ENCODE measurements at regions not wholly inside any gene's neighbourhood (a gene's known extent, or its start where the extent isn't known, plus 50 kb on each side); places are given as distances from the start of the nearest gene placed in this dataset.

GRCh38 chr13:80945328-80945727, 604.4 kb upstream of the SPRY2 start:
- BruUV-seq (replicated peaks): no TSS peak
- no peak overlapping the region for H4K8ac ChIP-seq (ENCODE audit: low read depth in 2 of 2, low read length in 2 of 2)
- ATAC-seq (ENCODE audit: low read depth) (no peak), DNase-seq (no peak)
- no peak overlapping the region for H3K4me2 ChIP-seq (ENCODE audit: low read depth, low read length)
- no peak overlapping the region for H2AFZ ChIP-seq (replicated peaks; ENCODE audit: low read length, poor library complexity)
- no peak overlapping the region for H4K5ac ChIP-seq (ENCODE audit: low read depth, low read length)
- no peaks in the 10 kb centered on the region for H3K9me3 ChIP-seq (ENCODE audit: control insufficient read depth, insufficient read depth, low read length)
- no peak overlapping the region for H3K4ac ChIP-seq (ENCODE audit: low read depth, low read length)
- no peak overlapping the region for H3K4me3 ChIP-seq (ENCODE audit: insufficient read depth, low read depth, low read length)
- no peak overlapping the region for H3K18ac ChIP-seq (ENCODE audit: low read depth, low read length)
- WGBS, 2 experiments (ENCODE audit: extremely low coverage in 2 of 2, insufficient read length in 1 of 2): no CpG with 5 or more reads among the region's 3 CpGs
- no peaks in the 10 kb centered on the region for H3K4me1 ChIP-seq (ENCODE audit: control insufficient read depth, insufficient read depth, low read length)
- no peak overlapping the region for H3K56ac ChIP-seq (ENCODE audit: extremely low read depth, insufficient read depth, low read length)
- ChIA-PET CTCF (no interaction called here), POLR2A (ENCODE audit: unreplicated experiment) (no interaction called here)
- no peak overlapping the region for H3K27ac ChIP-seq (ENCODE audit: insufficient read depth, low read length)
- no peaks in the 10 kb centered on the region for H3K36me3 ChIP-seq (ENCODE audit: control insufficient read depth, insufficient read depth, low read length)
- no peak overlapping the region for H2AK5ac ChIP-seq (ENCODE audit: low read depth, low read length)
- no peak overlapping the region for H2BK120ac ChIP-seq (ENCODE audit: low read depth, low read length)
- dilution Hi-C loops (cut with HindIII; ENCODE audit: low sequenced_read_pairs, unreplicated experiment) (no loop called here), in situ Hi-C loops (cut with MboI; ENCODE audit: low sequenced_read_pairs) (no loop called here), intact Hi-C loops (cut with micrococcal nuclease) (no loop called here)
- H2BK15ac ChIP-seq (ENCODE audit: low read depth, low read length): no peak overlapping the region
- no peaks in the 10 kb centered on the region for H3K79me1 ChIP-seq (ENCODE audit: low read depth in 1 of 2, low read length in 2 of 2)
- no peaks in the 10 kb centered on the region for H4K20me1 ChIP-seq (ENCODE audit: insufficient read depth, low read length)
- no peak overlapping the region for H3K9ac ChIP-seq (ENCODE audit: low read depth, low read length)
- no peaks in the 10 kb centered on the region for H3K9me1 ChIP-seq (ENCODE audit: insufficient read depth, low read length)
- no peaks in the 10 kb centered on the region for H3K27me3 ChIP-seq (ENCODE audit: control insufficient read depth, insufficient read depth, low read length)
- H2AK9ac ChIP-seq (replicated peaks; ENCODE audit: low read depth, low read length, poor library complexity): no peak overlapping the region
- H2BK20ac ChIP-seq (ENCODE audit: low read depth, low read length): no peak overlapping the region
- H4K91ac ChIP-seq (ENCODE audit: insufficient read depth, low read depth, low read length): no peak overlapping the region
- no peak overlapping the region for H2BK5ac ChIP-seq (ENCODE audit: low read depth, low read length, poor library complexity, severe bottlenecking)
- H3K14ac ChIP-seq (replicated peaks; ENCODE audit: low read depth, low read length): no peak overlapping the region
- TF ChIP-seq CHD1 (IDR thresholded peaks at IDR 0.05; ENCODE audit: low read depth, low read length) (no peak), BHLHE40 (IDR thresholded peaks at IDR 0.05; ENCODE audit: low read depth, low read length) (no peak), ELK1 (IDR thresholded peaks at IDR 0.05; ENCODE audit: borderline replicate concordance, low read depth, low read length) (no peak), SMC3 (IDR thresholded peaks at IDR 0.05; ENCODE audit: low read depth, low read length) (no peak), CEBPB (IDR thresholded peaks at IDR 0.05; ENCODE audit: low read depth, low read length) (no peak), MXI1 (IDR thresholded peaks at IDR 0.05; ENCODE audit: borderline replicate concordance, low read depth, low read length) (no peak), FOS (IDR thresholded peaks at IDR 0.05; ENCODE audit: low read depth, low read length) (no peak), POLR2A (IDR thresholded peaks at IDR 0.05; ENCODE audit: low read depth, low read length) (no peak), RCOR1 (IDR thresholded peaks at IDR 0.05; ENCODE audit: insufficient replicate concordance, low read length) (no peak), CTCF (conservative IDR thresholded peaks at IDR 0.05; ENCODE audit: low read depth, low read length) (no peak), MAFK (IDR thresholded peaks at IDR 0.05; ENCODE audit: low read depth, low read length) (no peak), USF2 (IDR thresholded peaks at IDR 0.05; ENCODE audit: low read depth, low read length) (no peak), MAZ (IDR thresholded peaks at IDR 0.05; ENCODE audit: borderline replicate concordance, low read depth, low read length) (no peak)
- no peak overlapping the region for H3K23ac ChIP-seq (ENCODE audit: low read depth, low read length)

Measured in IMR-90 (cell line).